Hippocampal formation (tissue), 2 donors: ENCODE measurements at regions not wholly inside any gene's neighbourhood (a gene's known extent, or its start where the extent isn't known, plus 50 kb on each side); places are given as distances from the start of the nearest gene placed in this dataset.

Source experiments
- DNase-seq, 2 donors: peaks; one replicate each; lab custom pipeline; 2025; lab: John Stamatoyannopoulos, UW

GRCh38 chr1:193348769-193349535 lies 162.5 kb upstream of the B3GALT2 start:
- DNase-seq, result no peak

DNA sequence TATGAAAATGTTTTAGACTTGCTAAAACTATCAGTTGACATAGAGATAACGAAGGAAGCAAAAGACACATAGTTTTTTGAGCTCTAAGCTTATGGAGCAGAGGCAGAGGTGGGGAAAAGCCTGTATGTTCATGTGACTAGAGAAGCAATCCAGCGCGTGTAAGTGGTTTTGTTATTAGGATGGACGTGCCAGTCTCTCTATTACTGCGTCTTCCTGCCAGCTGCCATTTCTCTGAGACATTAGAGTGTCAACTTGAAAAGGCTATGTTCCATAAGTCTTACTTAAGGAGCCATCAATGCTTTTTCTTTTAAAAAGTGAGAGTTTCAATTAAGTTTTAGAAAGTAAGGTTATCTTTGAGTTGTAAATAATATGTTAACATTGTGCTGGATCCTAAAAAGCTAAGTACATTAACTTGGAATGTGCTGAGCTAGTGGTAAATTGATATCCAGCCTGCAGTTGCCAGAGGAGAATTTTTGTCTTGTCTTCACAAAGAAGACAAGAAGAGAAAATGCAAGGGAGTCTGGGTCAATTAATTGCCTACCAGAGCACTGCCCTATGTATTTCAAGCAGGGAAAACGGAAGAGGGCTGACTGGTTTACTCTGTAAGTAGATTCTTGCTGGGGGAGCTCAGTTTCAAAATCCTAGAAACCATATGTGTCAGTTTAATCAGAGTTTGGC lies 161.8 kb upstream of the B3GALT2 start:
- no peak for DNase-seq

GRCh38 chr1:193346085-193346484 lies 159.7 kb upstream of the B3GALT2 start:
- DNase-seq, result no peak

- DNase-seq, result no peak
These were observed 156.4 kb upstream of the B3GALT2 start for GRCh38 chr1:193342811-193343210.

- DNase-seq, result no peak
These were observed 153.9 kb upstream of the B3GALT2 start for GRCh38 chr1:193340331-193340730.

DNA sequence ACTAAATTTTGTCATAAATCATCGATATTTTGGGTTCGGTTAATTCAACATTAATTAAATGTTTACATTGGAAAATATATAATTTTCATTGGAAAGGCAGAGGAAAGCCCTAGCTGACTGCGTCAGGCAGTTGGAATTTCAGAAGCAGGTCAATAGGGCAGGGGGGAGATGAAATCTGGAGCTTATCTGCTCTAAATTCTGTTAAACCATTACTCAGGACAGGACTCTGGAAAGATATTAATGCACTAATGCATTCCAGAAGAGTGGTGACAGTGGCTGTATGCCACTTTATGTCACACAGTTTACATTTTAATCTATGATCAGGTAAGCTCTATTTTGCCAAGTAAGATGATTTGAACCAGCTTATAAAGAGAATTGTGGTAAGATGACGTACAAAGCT lies 153.0 kb upstream of the B3GALT2 start:
- no peak for DNase-seq

DNA sequence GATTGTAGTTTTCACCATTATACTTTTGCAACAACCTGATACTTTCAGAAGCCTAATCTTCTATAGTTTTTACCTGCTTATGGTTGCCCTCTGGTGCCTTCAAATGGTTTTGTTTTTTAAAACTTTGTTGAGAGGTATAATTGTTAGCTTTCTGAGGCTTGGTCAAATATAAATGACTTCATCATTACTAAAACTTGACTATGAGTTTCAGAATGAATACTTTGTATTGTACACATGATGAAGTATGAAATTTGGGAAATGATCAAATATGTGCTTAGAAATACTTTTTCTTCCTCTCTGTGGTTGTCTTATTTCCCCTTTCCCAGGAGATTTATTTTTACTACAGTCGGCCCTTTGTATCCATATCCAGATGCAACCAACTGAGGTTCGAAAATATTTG lies 151.8 kb upstream of the B3GALT2 start:
- DNase-seq, result no peak

DNA sequence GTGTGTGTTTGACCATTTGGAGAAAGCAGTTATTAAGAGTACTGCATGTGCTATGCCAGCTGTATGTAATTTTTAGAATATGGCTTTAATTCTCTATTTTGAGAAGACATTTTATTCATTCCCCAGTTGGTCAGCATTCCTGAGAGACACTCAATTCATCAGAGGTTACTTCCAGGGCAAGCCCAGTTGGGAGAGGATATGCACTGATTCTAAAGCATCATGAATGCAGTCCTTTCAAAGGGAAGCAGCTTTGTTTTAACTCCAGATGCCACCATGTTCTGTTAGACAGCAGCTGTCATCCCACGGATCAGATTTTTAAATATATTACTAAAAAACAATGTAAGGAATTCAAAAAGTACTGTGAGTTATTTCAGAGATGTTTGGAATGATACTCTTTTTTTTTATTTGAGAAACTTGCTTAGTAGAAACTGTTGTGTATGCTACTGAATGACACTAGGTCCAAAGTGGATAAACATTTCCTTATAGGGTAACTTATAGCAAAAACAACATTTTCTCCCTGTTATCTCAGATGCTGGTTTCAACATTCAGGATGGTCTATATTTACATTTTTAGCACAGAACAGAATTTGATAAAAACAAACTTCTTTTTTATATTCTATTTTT lies 149.5 kb upstream of the B3GALT2 start:
- DNase-seq, result no peak

DNA sequence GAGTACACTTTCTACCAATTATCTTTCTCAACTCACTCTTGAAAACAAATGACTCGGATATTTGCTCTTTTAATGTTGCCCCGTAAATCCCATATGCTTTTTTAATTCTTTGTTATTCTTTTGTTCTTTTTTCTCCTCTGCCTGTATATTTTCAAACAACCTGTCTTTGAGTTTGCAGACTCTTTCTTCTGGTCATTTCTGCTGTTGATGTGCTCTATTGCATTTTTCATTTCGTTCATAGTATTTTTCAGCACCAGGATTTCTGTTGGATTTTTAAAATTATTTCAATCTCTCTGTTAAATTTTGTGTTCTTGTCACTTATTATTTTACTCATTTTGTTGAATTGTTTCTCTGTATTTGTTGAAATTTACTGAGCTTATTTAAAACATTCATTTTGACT lies 146.8 kb upstream of the B3GALT2 start:
- DNase-seq, result no peak

GRCh38 chr1:193326296-193326695 lies 139.9 kb upstream of the B3GALT2 start:
- DNase-seq, result no peak

GRCh38 chr1:193325771-193326170 lies 139.4 kb upstream of the B3GALT2 start:
- no peak for DNase-seq

- no peak for DNase-seq
These were observed 138.6 kb upstream of the B3GALT2 start for GRCh38 chr1:193325042-193325441.

GRCh38 chr1:193322211-193322610 lies 135.8 kb upstream of the B3GALT2 start:
- no peak for DNase-seq

GRCh38 chr1:193321242-193321840 lies 134.9 kb upstream of the B3GALT2 start:
- DNase-seq, result no peak

GRCh38 chr1:193320270-193320669 lies 133.9 kb upstream of the B3GALT2 start:
- no peak for DNase-seq

DNA sequence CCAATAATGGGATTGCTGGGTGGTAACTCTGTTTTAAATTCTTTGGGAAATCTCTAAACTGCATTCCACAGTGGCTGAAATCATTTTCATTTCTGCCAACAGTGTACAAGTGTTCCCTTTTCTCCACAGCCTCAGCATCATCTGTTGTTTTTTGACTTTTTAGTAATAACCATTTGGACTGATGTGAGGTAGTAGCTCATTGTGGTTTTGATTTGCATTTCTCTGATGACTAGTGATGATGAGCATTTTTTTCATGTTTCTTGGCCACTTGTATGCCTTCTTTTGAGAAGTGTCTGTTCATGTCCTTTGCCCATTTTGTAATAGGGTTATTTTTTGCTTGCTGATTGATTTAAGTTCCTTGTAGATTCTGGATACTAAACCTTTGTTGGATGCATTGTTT lies 131.9 kb upstream of the B3GALT2 start:
- no peak for DNase-seq

DNA sequence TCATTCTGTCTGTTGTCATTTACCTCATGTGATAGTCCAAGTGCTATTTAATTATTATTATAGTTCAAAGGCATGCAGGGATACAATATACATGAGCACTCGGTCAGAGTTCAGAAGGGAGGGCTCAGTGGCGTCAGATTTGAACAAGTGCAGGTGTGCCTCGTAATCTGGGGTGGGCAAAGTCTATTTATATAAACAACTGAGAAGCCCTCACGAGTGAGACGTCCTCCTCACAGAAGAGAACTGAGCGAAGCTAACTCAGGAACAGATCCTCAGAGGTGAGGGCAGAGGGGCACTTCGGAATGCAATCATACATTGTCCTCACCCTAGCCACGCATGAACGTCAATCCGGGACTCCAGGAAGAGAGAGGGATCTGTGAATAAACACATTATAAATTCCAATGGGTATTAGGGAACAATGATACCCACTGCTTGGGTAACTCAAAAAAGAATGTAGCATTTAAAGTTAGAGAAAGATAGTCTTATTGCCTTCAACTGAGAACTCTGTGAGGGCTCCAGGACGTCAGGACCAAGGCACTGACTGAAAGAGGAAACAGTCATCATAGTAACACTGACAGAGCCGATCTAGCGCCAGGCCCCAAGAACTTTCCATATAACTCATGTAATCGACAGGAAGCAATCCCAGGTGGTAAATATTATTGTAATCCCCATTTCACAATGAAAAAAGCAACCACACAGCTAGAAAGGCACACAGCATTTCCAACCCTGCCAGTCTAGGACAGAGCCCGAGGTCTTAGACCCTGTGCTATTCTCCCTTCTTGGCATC lies 127.1 kb upstream of the B3GALT2 start:
- no peak for DNase-seq

DNA sequence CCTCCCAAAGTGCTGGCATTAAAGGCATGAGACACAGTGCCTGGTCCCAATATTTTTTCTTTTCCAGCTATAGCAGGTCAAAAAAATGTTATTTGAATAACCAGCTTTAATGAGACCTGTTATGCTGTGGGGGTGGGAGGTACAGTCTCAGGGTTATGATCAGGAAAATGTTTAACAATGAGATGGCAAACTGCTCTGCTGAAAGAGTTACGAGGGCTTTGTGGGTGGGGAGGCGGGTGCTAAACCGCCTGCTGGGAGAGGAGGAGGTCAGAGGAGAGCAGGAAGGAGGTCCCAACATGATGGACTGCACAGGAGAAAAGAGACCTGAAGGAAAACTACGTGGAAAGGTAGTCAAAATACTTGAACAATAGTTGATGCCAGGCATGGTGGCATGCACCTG lies 126.0 kb upstream of the B3GALT2 start:
- no peak for DNase-seq

DNA sequence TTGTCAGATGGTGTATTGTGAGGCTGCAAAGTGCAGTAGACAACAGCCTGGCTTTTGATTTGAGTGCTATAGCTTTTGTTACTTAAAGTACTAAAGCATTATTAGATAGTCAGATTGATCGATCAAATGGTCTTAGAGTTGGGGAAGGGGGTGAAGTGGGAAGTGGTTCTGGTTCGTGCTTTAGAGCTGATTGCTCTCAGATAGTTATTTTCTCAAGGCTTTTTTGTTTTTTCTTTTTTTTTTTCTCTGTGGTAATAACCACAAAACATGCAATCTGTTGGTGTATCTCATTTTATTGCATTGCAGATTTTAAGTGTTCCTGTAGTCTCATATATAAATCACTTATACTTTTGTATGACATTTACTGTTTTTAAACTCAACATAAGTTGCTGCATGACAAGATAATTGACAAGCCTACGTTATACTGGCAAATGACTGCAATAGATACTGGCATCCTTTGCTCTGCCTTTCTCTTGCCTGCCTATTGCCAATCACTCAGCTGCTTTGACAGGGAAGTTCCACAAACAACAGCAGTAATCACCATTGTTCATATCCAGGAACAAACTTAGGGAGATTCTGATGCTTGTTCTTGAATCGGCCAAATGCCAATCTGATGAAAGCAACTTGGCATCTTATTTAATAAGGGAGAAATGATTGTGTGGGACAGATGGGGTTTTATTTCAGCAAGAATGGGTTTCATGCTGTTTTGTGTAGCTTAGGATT lies 125.0 kb upstream of the B3GALT2 start:
- no peak for DNase-seq

GRCh38 chr1:193310564-193310963 lies 124.2 kb upstream of the B3GALT2 start:
- DNase-seq, result no peak

GRCh38 chr1:193309936-193310475 lies 123.6 kb upstream of the B3GALT2 start:
- DNase-seq, result no peak
